Astrocyte of the spinal cord (primary cell): ENCODE measurements at regions not wholly inside any gene's neighbourhood (a gene's known extent, or its start where the extent isn't known, plus 50 kb on each side); places are given as distances from the start of the nearest gene placed in this dataset.
"Not testable (repeated sequence)": the region's sequence is repeated elsewhere in the genome, so short reads cannot be mapped to it uniquely, and the experiment has no call there.

Source experiments
- DNase-seq: peaks from one replicate; pipeline ENCODE4 v3.0.0; 2011; ENCODE audit warnings: low read depth, low spot score
- H3K4me3 ChIP-seq: 2 replicates; pipeline ENCODE4 v1.5.1; 2011; ENCODE audit warnings: low read depth, mild to moderate bottlenecking, low read length, moderate library complexity
- in situ Hi-C: cut with HindIII; loops from 2 replicates; pipeline ENCODE4 v1.10.0; 2017; ENCODE audit warnings: low sequenced_read_pairs
- TF ChIP-seq, protein P1 (sequence below): IDR thresholded peaks from 2 replicates; pipeline ENCODE4 v1.5.1; 2012; ENCODE audit warnings: low read depth, mild to moderate bottlenecking, low read length, inconsistent platforms

DNA sequence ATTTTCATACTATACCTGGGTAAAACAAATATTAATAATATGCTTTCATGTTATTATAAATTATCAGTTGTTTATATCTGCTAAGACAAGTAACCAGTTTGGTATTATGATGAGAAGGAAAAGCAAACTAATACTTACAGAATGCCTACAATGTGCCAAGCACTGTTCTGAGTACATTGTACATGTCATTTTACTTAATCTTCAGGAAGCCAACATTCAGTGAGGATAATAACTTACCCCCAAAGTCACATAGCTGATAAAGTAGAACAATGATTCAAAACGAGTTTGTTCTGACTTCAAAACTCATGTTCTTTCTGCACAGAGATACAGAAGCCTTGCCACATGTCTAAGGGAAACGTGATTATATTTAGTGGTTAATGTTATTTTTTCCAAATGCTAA lies 89.0 kb upstream of the DIO2 start:
- TF ChIP-seq, protein P1, sequence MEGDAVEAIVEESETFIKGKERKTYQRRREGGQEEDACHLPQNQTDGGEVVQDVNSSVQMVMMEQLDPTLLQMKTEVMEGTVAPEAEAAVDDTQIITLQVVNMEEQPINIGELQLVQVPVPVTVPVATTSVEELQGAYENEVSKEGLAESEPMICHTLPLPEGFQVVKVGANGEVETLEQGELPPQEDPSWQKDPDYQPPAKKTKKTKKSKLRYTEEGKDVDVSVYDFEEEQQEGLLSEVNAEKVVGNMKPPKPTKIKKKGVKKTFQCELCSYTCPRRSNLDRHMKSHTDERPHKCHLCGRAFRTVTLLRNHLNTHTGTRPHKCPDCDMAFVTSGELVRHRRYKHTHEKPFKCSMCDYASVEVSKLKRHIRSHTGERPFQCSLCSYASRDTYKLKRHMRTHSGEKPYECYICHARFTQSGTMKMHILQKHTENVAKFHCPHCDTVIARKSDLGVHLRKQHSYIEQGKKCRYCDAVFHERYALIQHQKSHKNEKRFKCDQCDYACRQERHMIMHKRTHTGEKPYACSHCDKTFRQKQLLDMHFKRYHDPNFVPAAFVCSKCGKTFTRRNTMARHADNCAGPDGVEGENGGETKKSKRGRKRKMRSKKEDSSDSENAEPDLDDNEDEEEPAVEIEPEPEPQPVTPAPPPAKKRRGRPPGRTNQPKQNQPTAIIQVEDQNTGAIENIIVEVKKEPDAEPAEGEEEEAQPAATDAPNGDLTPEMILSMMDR, result no peak
- no peak for DNase-seq
- no peak overlapping the region for H3K4me3 ChIP-seq
- in situ Hi-C loops, result no loop called here

DNA sequence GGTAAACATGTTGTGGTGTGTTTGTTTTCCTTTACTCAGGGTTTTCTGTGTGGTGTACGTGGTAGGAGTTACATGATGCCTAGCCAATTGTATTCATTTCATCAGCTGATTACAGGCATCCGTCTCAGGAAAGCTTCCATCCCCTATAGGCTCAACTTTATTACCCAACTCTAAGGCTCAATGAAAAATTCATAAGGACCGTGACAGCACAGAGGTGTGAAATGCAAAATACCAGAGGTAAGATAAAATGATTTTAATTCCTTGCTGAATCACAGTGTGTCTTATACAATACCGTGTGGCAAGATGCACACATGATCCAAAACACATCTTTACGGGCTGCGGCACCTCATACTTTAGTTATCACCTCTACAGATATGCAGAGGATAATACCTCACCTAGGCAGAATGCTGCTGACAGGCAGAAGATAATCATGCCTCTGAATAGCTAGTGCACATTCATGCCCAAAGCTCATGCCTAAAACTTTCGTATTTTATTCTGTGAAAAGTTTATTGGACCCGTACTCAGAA lies 87.2 kb upstream of the DIO2 start:
- TF ChIP-seq, protein P1, result no peak
- H3K4me3 ChIP-seq, result no peak overlapping the region
- in situ Hi-C loops, result no loop called here
- no peak for DNase-seq

DNA sequence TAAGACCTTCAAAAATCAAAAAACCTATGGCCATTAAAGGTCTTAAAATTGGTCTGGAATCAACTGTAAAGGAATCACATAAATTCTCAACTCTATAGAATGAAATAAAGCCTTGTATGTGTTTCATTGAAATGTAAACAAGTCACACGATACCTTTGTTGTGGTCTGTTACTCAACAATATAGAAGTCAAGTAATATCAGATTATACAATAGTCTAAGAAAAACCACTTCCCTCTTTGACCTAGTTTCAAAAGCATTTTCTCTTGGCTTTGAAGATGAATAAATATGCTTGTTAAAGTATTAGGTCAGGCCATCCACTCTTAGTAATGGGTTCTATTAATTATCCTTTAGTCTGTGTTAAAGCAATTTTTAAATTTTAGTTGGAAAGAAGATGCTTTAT lies 79.8 kb upstream of the DIO2 start:
- H3K4me3 ChIP-seq, result no peak overlapping the region
- in situ Hi-C loops, result no loop called here
- TF ChIP-seq, protein P1, result no peak
- peak; percentile 18 for DNase-seq

DNA sequence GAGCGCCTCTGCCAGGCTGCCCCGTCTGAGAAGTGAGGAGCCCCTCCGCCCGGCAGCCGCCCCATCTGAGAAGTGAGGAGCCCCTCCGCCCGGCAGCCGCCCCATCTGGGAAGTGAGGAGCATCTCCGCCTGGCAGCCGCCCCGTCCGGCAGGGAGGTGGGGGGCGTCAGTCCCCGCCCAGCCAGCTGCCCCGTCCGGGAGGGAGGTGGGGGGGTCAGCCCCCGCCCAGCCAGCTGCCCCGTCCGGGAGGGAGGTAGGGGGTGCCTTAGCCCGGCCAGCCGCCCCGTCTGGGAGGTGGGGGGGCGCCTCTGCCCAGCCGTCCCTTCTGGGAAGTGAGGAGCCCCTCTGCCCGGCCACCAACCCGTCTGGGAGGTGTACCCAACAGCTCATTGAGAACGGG lies 75.4 kb upstream of the DIO2 start:
- in situ Hi-C loops, H3K4me3 ChIP-seq, DNase-seq: not testable (repeated sequence)

DNA sequence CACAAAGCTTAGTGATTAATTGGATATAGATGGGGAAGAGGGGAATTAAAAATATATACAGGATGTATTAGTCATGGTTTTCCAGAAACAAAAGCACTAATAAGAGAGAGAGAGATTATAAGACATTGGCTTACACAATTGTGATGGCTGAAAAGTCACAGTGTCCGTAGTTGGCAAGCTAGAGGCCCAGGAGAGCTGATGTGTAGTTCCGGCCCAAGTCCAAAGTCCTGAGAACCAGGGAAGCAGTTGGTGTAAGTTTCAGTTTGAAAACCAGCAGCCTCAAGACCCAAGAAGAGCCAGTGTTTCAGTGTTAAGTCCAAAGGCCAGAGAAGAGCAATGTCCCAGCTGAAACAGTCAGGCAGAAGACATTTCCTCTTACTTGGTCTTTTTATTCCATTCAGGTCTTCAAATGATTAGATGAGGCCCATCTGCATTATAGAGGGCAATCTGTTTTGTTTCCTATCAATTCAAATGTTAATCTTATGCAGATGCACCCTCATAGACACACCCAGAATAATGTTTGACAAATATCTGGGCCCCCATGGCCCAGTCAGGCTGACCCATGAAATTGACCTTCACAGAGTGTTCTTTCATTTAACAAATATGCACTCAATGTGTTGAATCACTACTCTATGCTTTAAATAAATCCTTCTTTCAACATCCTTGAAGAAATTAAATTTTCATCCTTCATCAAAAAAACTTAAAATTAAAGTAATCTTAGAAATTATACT lies 67.2 kb upstream of the DIO2 start:
- DNase-seq, result no peak
- in situ Hi-C loops, result no loop called here
- TF ChIP-seq, protein P1, result no peak
- no peak overlapping the region for H3K4me3 ChIP-seq

DNA sequence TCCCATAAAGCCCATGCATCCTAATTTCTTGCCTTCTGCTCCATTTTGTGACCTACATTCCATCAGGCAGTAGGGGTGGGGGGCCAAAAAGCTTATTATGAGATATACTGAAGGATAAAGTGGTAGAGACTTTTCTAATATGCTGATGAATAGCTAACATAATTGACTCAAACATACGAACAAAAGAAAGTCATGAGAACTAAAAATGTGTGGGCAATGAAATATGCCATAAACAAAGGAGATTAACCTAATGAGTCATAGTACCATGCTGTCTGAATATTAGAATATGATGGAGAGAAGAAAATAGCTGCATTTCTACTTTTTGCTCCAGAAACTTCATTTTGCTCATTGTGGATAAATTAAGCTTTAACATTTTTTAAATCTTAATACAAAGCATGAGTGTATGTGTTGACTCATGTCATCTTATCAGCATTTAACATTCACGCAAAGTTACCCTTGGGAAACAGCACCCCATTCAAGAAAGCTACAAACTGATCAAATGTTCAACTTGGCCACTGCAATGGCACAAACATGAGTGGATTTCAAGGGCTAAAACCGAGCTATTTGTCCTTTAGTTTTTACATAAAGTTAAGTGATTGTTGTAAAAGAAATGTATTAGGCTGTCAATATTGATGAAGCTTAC lies 64.0 kb upstream of the DIO2 start:
- in situ Hi-C loops, result no loop called here
- TF ChIP-seq, protein P1, result no peak
- H3K4me3 ChIP-seq, result no peak overlapping the region
- DNase-seq, result peak; percentile 5

DNA sequence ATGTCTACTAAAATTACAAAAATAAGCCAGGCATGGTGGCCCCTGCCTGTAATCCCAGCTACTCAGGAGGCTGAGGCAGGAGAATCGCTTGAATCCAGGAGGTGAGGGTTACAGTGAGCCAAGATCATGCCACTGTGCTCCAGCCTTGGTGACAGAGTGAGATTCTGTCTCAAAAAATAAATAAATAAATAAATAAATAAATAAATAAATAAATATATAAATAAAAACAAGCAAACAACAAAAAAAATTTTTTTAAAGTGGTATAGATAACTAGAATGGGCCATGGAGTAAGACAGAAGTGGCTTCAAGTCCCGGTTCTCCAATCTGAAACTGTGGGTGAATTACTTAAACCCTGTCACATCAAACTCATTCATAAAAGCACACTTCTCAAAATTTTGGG lies 63.0 kb upstream of the DIO2 start:
- DNase-seq, H3K4me3 ChIP-seq, in situ Hi-C loops: not testable (repeated sequence)
